Neural cell (in vitro differentiated cells): ENCODE measurements at regions not wholly inside any gene's neighbourhood (a gene's known extent, or its start where the extent isn't known, plus 50 kb on each side); places are given as distances from the start of the nearest gene placed in this dataset.

Experiments
- H2AFZ ChIP-seq: fragments of 200-600, 300-800 bp; sonication (generic), shearing (Covaris generic); 2 replicates; pipeline ENCODE4 v1.6.0; 2014; ENCODE audit warnings: low read depth, mild to moderate bottlenecking, antibody characterized with exemption, low read length, moderate library complexity
- H3F3A ChIP-seq: fragments of 200-600 bp; shearing (Covaris generic); 2 replicates; pipeline ENCODE4 v1.6.1; 2016; ENCODE audit warnings: mild to moderate bottlenecking, moderate library complexity, mixed read lengths, antibody characterized with exemption, low read length; ENCODE audit not compliant: insufficient read depth, poor library complexity, severe bottlenecking
- H3K27ac ChIP-seq: fragments of 200-600, 300-800 bp; sonication (generic), shearing (Covaris generic); 2 replicates; pipeline ENCODE4 v1.5.1; 2014; ENCODE audit warnings: mild to moderate bottlenecking, low read length, moderate library complexity
- H3K27me3 ChIP-seq: fragments of 300-800, 200-600 bp; sonication (generic), shearing (Covaris generic); 2 replicates; pipeline ENCODE4 v1.6.0; 2014; ENCODE audit warnings: mild to moderate bottlenecking, low read depth, low read length, moderate library complexity; ENCODE audit not compliant: insufficient read depth
- H3K36me3 ChIP-seq: fragments of 300-800, 200-600 bp; sonication (generic), shearing (Covaris generic); 2 replicates; pipeline ENCODE4 v1.5.1; 2014; ENCODE audit warnings: mild to moderate bottlenecking, antibody characterized with exemption, low read length, moderate library complexity; ENCODE audit not compliant: insufficient read depth
- H3K4me2 ChIP-seq: fragments of 300-800, 200-600 bp; sonication (generic), shearing (Covaris generic); 2 replicates; pipeline ENCODE4 v1.6.0; 2014; ENCODE audit warnings: mild to moderate bottlenecking, low read length
- H3K4me3 ChIP-seq: fragments of 300-800, 200-600 bp; sonication (generic), shearing (Covaris generic); 2 replicates; pipeline ENCODE4 v1.5.1; 2014; ENCODE audit warnings: mild to moderate bottlenecking, low read length, moderate library complexity
- H3K79me2 ChIP-seq: fragments of 200-600 bp; shearing (Covaris generic); replicated peaks from 2 replicates; pipeline ENCODE4 v1.6.0; 2014; ENCODE audit warnings: mild to moderate bottlenecking, low read length, moderate library complexity; ENCODE audit not compliant: insufficient read depth
- H3K9ac ChIP-seq: fragments of 300-800, 200-600 bp; sonication (generic), shearing (Covaris generic); 2 replicates; pipeline ENCODE4 v1.6.1; 2016; ENCODE audit warnings: mild to moderate bottlenecking, low read length, mixed read lengths
- H3K9me2 ChIP-seq: fragments of 200-600 bp; shearing (Covaris generic); 2 replicates; pipeline ENCODE4 v1.6.1; 2016; ENCODE audit warnings: mild to moderate bottlenecking, low read length, mixed read lengths; ENCODE audit not compliant: insufficient read depth
- H3K9me3 ChIP-seq: fragments of 200-600, 300-800 bp; sonication (generic), shearing (Covaris generic); 2 replicates; pipeline ENCODE4 v1.6.1; 2016; ENCODE audit warnings: mild to moderate bottlenecking, mixed run types, low read length, moderate library complexity, mixed read lengths
- H4K20me1 ChIP-seq: fragments of 200-600 bp; shearing (Covaris generic); 2 replicates; pipeline ENCODE4 v1.6.1; 2016; ENCODE audit warnings: mild to moderate bottlenecking, mixed run types; ENCODE audit not compliant: insufficient read depth
- EP300 ChIP-seq: fragments of 450-650 bp; conservative IDR thresholded peaks from 2 replicates; pipeline ENCODE4 v1.6.1; 2014; ENCODE audit warnings: antibody characterized with exemption, mild to moderate bottlenecking, moderate library complexity; ENCODE audit not compliant: poor library complexity, severe bottlenecking
- EZH2 ChIP-seq: fragments of 200-600, 300-800 bp; shearing (Covaris generic), sonication (generic); IDR thresholded peaks from 2 replicates; pipeline ENCODE4 v1.6.1; 2014; ENCODE audit warnings: antibody characterized with exemption, low read length, borderline replicate concordance, mild to moderate bottlenecking; ENCODE audit not compliant: insufficient read depth, poor library complexity, severe bottlenecking
- MXI1 ChIP-seq: fragments of 450-650 bp; conservative IDR thresholded peaks from 2 replicates; pipeline ENCODE4 v1.6.1; 2014; ENCODE audit warnings: antibody characterized with exemption, mild to moderate bottlenecking; ENCODE audit not compliant: poor library complexity, severe bottlenecking
- POLR2AphosphoS5 ChIP-seq: IDR thresholded peaks from 2 replicates; pipeline ENCODE4 v1.6.1; 2012
- RAD21 ChIP-seq: fragments of 450-650 bp; conservative IDR thresholded peaks from 2 replicates; pipeline ENCODE4 v1.6.1; 2014; ENCODE audit warnings: antibody characterized with exemption, mild to moderate bottlenecking, moderate library complexity
- REST ChIP-seq: IDR thresholded peaks from 2 replicates; pipeline ENCODE4 v1.6.1; 2012; ENCODE audit warnings: borderline replicate concordance
- SMC3 ChIP-seq: fragments of 450-650 bp; conservative IDR thresholded peaks from 2 replicates; pipeline ENCODE4 v1.6.1; 2014; ENCODE audit warnings: antibody characterized with exemption, mild to moderate bottlenecking, moderate library complexity; ENCODE audit not compliant: poor library complexity
- TAF1 ChIP-seq: IDR thresholded peaks from 2 replicates; pipeline ENCODE4 v1.6.1; 2012; ENCODE audit warnings: low read depth
- TF ChIP-seq, protein P1 (sequence below): fragments of 450-650 bp; IDR thresholded peaks from 2 replicates; pipeline ENCODE4 v1.5.1; 2014; ENCODE audit warnings: antibody characterized with exemption, mild to moderate bottlenecking, moderate library complexity; ENCODE audit not compliant: poor library complexity, severe bottlenecking

DNA sequence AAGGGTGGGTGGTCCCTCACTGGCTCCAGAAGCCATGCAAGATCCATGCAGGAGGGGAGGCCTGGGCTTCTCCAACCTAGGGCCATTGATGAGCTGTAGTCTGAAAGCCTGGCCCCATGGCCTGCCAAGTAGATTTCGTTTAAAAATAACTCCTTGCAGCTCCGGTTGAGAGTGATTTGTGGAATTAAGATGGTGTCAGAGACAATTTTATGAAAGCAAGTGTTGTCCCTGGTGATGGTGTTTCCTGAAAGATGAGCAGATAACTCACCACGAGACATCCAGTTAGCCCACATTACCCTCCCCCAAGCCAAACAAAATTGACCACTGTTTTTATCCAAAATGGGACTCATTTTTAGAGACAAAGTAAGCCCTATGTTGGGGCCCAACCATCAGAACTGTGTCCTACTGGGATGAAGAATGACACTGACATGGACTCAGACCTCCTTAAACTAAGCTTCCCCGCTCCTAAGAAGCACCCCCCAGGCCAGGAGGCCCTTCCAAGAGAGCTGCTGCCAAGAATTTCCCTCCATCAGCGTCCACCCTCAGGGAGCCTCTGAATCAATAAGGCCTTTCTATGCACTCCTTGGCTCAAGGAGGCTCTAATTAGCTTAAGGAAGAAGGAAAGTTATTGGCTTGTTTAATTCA lies 174.2 kb upstream of the NCAM1 start:
- Histone ChIP-seq H3K27ac (no peak overlapping the region), H4K20me1 (no peaks in the 10 kb centered on the region), H3K27me3 (no peaks in the 10 kb centered on the region), H2AFZ (no peak overlapping the region), H3K4me3 (no peak overlapping the region), H3F3A (no peaks in the 10 kb centered on the region), H3K4me2 (no peak overlapping the region), H3K9me3 (no peaks in the 10 kb centered on the region), H3K79me2 (no peaks in the 10 kb centered on the region), H3K9me2 (no peaks in the 10 kb centered on the region), H3K9ac (no peak overlapping the region), H3K36me3 (no peaks in the 10 kb centered on the region)
- TF ChIP-seq REST: no peak

GRCh38 chr11:112789481-112789880 lies 171.7 kb upstream of the NCAM1 start:
- TF ChIP-seq POLR2AphosphoS5 (no peak), TAF1 (no peak), MXI1 (no peak), EP300 (no peak), RAD21 (no peak), SMC3 (no peak), EZH2 (no peak), REST (no peak)
- TF ChIP-seq, protein P1, sequence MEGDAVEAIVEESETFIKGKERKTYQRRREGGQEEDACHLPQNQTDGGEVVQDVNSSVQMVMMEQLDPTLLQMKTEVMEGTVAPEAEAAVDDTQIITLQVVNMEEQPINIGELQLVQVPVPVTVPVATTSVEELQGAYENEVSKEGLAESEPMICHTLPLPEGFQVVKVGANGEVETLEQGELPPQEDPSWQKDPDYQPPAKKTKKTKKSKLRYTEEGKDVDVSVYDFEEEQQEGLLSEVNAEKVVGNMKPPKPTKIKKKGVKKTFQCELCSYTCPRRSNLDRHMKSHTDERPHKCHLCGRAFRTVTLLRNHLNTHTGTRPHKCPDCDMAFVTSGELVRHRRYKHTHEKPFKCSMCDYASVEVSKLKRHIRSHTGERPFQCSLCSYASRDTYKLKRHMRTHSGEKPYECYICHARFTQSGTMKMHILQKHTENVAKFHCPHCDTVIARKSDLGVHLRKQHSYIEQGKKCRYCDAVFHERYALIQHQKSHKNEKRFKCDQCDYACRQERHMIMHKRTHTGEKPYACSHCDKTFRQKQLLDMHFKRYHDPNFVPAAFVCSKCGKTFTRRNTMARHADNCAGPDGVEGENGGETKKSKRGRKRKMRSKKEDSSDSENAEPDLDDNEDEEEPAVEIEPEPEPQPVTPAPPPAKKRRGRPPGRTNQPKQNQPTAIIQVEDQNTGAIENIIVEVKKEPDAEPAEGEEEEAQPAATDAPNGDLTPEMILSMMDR: no peak
- H3K4me3 ChIP-seq: no peak overlapping the region

More at GRCh38 chr11:112789481-112789880, 171.7 kb upstream of the NCAM1 start:
- Histone ChIP-seq H4K20me1 (no peaks in the 10 kb centered on the region), H3K27me3 (no peaks in the 10 kb centered on the region), H3K9me2 (no peaks in the 10 kb centered on the region), H3F3A (no peaks in the 10 kb centered on the region), H3K4me2 (no peak overlapping the region), H3K9me3 (no peaks in the 10 kb centered on the region), H3K36me3 (no peaks in the 10 kb centered on the region), H3K27ac (no peak overlapping the region), H3K79me2 (no peaks in the 10 kb centered on the region), H3K9ac (no peak overlapping the region), H2AFZ (no peak overlapping the region)
